Neural progenitor cell (in vitro differentiated cells): ENCODE measurements at regions not wholly inside any gene's neighbourhood (a gene's known extent, or its start where the extent isn't known, plus 50 kb on each side); places are given as distances from the start of the nearest gene placed in this dataset.

Experiments used
- DNase-seq: peaks from one replicate; pipeline ENCODE4 v3.0.0-alpha.2; 2016; ENCODE audit warnings: low spot score
- H2AFZ ChIP-seq: fragments of 200-600 bp; sonication (generic); replicated peaks from 2 replicates; pipeline ENCODE4 v1.6.1; 2016; ENCODE audit warnings: antibody characterized with exemption
- H3F3A ChIP-seq: fragments of 200-600 bp; sonication (generic); 2 replicates; pipeline ENCODE4 v1.6.1; 2016; ENCODE audit warnings: antibody characterized with exemption, low read depth
- H3K27ac ChIP-seq: fragments of 200-600 bp; sonication (generic); 2 replicates; pipeline ENCODE4 v1.5.1; 2016; ENCODE audit warnings: mild to moderate bottlenecking
- H3K27me3 ChIP-seq: fragments of 200-600 bp; sonication (generic); 2 replicates; pipeline ENCODE4 v1.6.1; 2016; ENCODE audit warnings: mild to moderate bottlenecking, moderate library complexity
- H3K36me3 ChIP-seq: fragments of 200-600 bp; sonication (generic); 2 replicates; pipeline ENCODE4 v1.5.1; 2016
- H3K4me1 ChIP-seq: fragments of 200-600 bp; sonication (generic); 2 replicates; pipeline ENCODE4 v1.6.1; 2016; ENCODE audit warnings: mixed run types
- H3K4me2 ChIP-seq: fragments of 200-600 bp; sonication (generic); 2 replicates; pipeline ENCODE4 v1.6.1; 2016
- H3K4me3 ChIP-seq: fragments of 200-600 bp; sonication (generic); 2 replicates; pipeline ENCODE4 v1.5.1; 2016
- H3K79me2 ChIP-seq: fragments of 200-600 bp; sonication (generic); 2 replicates; pipeline ENCODE4 v1.6.1; 2016; ENCODE audit warnings: low read depth
- H3K9ac ChIP-seq: fragments of 200-600 bp; sonication (generic); 2 replicates; pipeline ENCODE4 v1.6.1; 2016
- H3K9me3 ChIP-seq: fragments of 200-600 bp; sonication (generic); 2 replicates; pipeline ENCODE4 v1.5.1; 2016; ENCODE audit warnings: low read depth
- H4K20me1 ChIP-seq: fragments of 200-600 bp; sonication (generic); 2 replicates; pipeline ENCODE4 v1.6.1; 2016; ENCODE audit warnings: low read depth
- H3K27ac Mint-ChIP-seq: 3 replicates; pipeline ENCODE4 v1.8.0; 2021; ENCODE audit warnings: mixed read lengths
- H3K27me3 Mint-ChIP-seq: 2 replicates; pipeline ENCODE4 v1.8.0; 2022; ENCODE audit warnings: low read depth, mild to moderate bottlenecking, inconsistent platforms, moderate library complexity, mixed read lengths; ENCODE audit not compliant: insufficient read depth
- H3K36me3 Mint-ChIP-seq: 3 replicates; pipeline ENCODE4 v1.8.0; 2021; ENCODE audit warnings: mixed read lengths
- H3K4me1 Mint-ChIP-seq: 3 replicates; pipeline ENCODE4 v1.8.0; 2021; ENCODE audit warnings: mixed read lengths
- H3K4me3 Mint-ChIP-seq: 3 replicates; pipeline ENCODE4 v1.8.0; 2021; ENCODE audit warnings: mild to moderate bottlenecking, moderate library complexity, mixed read lengths
- H3K9me3 Mint-ChIP-seq: 3 replicates; pipeline ENCODE4 v1.8.0; 2020; ENCODE audit warnings: mixed read lengths
- EZH2 ChIP-seq: fragments of 200-600 bp; sonication (generic); IDR thresholded peaks from 2 replicates; pipeline ENCODE4 v1.6.1; 2017; ENCODE audit warnings: antibody characterized with exemption, mild to moderate bottlenecking, moderate library complexity
- EZH2phosphoT487 ChIP-seq: fragments of 200-600 bp; sonication (generic); IDR thresholded peaks from 2 replicates; pipeline ENCODE4 v1.6.1; 2017; ENCODE audit warnings: antibody characterized with exemption
- TF ChIP-seq, protein P1 (sequence below): fragments of 200-600 bp; sonication (generic); IDR thresholded peaks from 2 replicates; pipeline ENCODE4 v1.5.1; 2017; ENCODE audit warnings: antibody characterized with exemption, mild to moderate bottlenecking

DNA sequence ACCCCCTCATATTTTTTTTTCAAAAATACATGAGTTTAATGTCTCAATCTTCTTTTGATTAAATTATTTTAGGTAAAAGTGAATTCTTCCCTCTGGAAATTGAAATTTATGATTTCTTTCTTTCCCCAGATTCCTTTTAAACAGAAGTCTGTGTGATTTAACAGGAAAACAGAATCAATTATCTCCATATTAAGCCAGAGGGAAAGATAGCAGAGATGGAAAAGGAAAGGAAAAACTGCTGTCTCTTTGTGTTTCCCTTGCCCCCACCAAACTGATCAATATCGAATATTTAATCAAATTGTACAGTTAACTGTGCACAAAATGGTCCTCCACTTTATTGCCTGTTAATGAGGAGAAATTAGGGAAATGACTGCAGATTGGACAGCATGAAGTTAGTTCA, 203.5 kb upstream of the NECTIN3 start:
- no peaks in the 10 kb centered on the region for H3K79me2 ChIP-seq
- Mint-ChIP-seq H3K36me3 (no peaks in the 10 kb centered on the region), H3K27ac (no peak overlapping the region), H3K27me3 (no peaks in the 10 kb centered on the region), H3K4me1 (no peaks in the 10 kb centered on the region), H3K9me3 (no peaks in the 10 kb centered on the region), H3K4me3 (no peak overlapping the region)
- H3F3A ChIP-seq, result no peaks in the 10 kb centered on the region
- H3K9me3 ChIP-seq, result no peaks in the 10 kb centered on the region
- no peak overlapping the region for H3K9ac ChIP-seq
- no peak overlapping the region for H3K4me3 ChIP-seq
- H3K4me2 ChIP-seq, result no peak overlapping the region
- no peaks in the 10 kb centered on the region for H4K20me1 ChIP-seq
- H3K27me3 ChIP-seq, result no peaks in the 10 kb centered on the region
- DNase-seq, result no peak
- H3K36me3 ChIP-seq, result no peaks in the 10 kb centered on the region
- H3K27ac ChIP-seq, result no peak overlapping the region
- no peaks in the 10 kb centered on the region for H3K4me1 ChIP-seq
- H2AFZ ChIP-seq, result no peak overlapping the region
- TF ChIP-seq, protein P1, sequence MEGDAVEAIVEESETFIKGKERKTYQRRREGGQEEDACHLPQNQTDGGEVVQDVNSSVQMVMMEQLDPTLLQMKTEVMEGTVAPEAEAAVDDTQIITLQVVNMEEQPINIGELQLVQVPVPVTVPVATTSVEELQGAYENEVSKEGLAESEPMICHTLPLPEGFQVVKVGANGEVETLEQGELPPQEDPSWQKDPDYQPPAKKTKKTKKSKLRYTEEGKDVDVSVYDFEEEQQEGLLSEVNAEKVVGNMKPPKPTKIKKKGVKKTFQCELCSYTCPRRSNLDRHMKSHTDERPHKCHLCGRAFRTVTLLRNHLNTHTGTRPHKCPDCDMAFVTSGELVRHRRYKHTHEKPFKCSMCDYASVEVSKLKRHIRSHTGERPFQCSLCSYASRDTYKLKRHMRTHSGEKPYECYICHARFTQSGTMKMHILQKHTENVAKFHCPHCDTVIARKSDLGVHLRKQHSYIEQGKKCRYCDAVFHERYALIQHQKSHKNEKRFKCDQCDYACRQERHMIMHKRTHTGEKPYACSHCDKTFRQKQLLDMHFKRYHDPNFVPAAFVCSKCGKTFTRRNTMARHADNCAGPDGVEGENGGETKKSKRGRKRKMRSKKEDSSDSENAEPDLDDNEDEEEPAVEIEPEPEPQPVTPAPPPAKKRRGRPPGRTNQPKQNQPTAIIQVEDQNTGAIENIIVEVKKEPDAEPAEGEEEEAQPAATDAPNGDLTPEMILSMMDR, result no peak
- no peak for TF ChIP-seq EZH2
- TF ChIP-seq EZH2phosphoT487, result no peak

DNA sequence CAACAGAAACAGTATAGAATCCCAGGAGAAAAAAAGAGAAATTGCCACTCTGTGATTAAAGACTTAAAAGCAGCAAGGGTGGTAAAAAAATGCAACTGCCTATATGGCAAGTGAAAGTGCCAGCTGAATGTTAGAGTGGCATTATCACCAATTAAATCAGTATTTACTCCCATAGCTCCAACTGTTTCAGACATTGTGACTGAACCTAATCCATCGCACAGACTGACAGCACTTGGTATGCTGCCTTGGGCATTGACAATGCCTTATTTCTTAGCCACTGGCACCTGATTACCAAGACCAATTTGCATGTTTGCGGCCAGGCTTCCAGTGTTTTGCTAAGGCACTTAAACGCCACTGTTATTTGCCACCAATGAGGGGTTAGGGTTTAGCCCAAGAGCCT, 201.9 kb upstream of the NECTIN3 start:
- H3K36me3 ChIP-seq, result no peaks in the 10 kb centered on the region
- no peak overlapping the region for H2AFZ ChIP-seq

DNA sequence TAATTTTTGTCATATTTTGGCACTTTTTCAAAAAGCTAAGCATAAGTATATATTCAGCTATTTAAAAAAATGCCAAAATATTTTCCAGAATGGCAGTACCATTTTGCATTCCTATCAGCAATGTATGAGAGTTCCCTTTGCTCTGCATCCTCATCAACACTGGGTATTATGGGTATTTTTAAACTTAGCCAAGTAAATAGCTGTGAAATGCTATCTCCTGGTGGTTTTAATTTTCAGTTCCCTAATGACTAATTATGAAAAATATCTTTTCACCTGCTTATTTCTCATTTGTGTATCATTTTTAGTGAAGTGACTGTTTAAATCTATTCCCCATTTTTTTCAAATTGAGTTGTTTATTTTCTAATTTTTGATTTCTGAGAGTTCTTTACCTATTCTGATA, 199.7 kb upstream of the NECTIN3 start:
- Histone ChIP-seq H3K36me3 (no peaks in the 10 kb centered on the region), H3F3A (no peaks in the 10 kb centered on the region), H3K4me1 (no peaks in the 10 kb centered on the region), H2AFZ (no peak overlapping the region), H3K79me2 (no peaks in the 10 kb centered on the region), H4K20me1 (no peaks in the 10 kb centered on the region), H3K9me3 (no peaks in the 10 kb centered on the region), H3K4me3 (no peak overlapping the region), H3K27ac (no peak overlapping the region), H3K27me3 (no peaks in the 10 kb centered on the region), H3K4me2 (no peak overlapping the region), H3K9ac (no peak overlapping the region)
- Mint-ChIP-seq H3K9me3 (peaks cover 12% of the 10 kb centered on the region), H3K36me3 (peaks cover 2% of the 10 kb centered on the region), H3K4me3 (no peak overlapping the region), H3K4me1 (no peaks in the 10 kb centered on the region), H3K27ac (no peak overlapping the region), H3K27me3 (no peaks in the 10 kb centered on the region)
- TF ChIP-seq, protein P1, result no peak
- DNase-seq, result no peak

More for the DNA sequence above, 201.9 kb upstream of the NECTIN3 start:
- no peak overlapping the region for H3K9ac ChIP-seq
- H3K4me3 ChIP-seq, result no peak overlapping the region
- no peaks in the 10 kb centered on the region for H3K27me3 Mint-ChIP-seq
- H3K79me2 ChIP-seq, result no peaks in the 10 kb centered on the region
- H3F3A ChIP-seq, result no peaks in the 10 kb centered on the region
- peaks cover 7% of the 10 kb centered on the region for H3K9me3 Mint-ChIP-seq
- H3K4me2 ChIP-seq, result no peak overlapping the region
- no peak overlapping the region for H3K27ac Mint-ChIP-seq
- H3K27ac ChIP-seq, result no peak overlapping the region
- H3K9me3 ChIP-seq, result no peaks in the 10 kb centered on the region
- TF ChIP-seq EZH2 (no peak), EZH2phosphoT487 (no peak)
- TF ChIP-seq, protein P1, result no peak
- no peaks in the 10 kb centered on the region for H4K20me1 ChIP-seq
- H3K4me3 Mint-ChIP-seq, result no peak overlapping the region
- peaks cover 2% of the 10 kb centered on the region for H3K36me3 Mint-ChIP-seq
- no peaks in the 10 kb centered on the region for H3K27me3 ChIP-seq
- H3K4me1 ChIP-seq, result no peaks in the 10 kb centered on the region
- H3K4me1 Mint-ChIP-seq, result no peaks in the 10 kb centered on the region
- DNase-seq, result peak; percentile 5

DNA sequence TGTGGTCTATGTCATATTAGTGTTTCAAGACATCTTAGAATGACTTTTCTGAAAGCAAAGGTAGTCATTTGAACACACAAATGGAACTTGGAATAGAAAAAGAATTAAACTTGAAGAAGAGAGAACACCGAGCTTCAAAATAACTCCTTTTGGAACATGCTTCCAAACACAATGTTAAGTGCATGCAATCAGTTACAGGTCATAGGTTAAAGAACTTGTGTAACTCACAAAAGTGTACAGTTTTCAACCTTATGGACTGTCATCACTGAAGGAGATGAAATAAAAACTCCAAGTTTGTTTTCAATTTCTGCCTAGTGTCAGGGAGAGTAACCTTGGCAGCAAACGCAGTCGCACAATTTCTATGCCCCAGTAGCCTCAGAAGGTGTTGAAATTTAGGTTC, 192.9 kb upstream of the NECTIN3 start:
- Histone ChIP-seq H3K27ac (no peak overlapping the region), H3K4me3 (no peak overlapping the region), H3F3A (no peaks in the 10 kb centered on the region), H3K4me1 (no peaks in the 10 kb centered on the region), H2AFZ (no peak overlapping the region), H4K20me1 (no peaks in the 10 kb centered on the region), H3K36me3 (no peaks in the 10 kb centered on the region), H3K9me3 (no peaks in the 10 kb centered on the region), H3K4me2 (no peak overlapping the region), H3K9ac (no peak overlapping the region), H3K79me2 (no peaks in the 10 kb centered on the region), H3K27me3 (no peaks in the 10 kb centered on the region)
- no peak overlapping the region for H3K27ac Mint-ChIP-seq
- peaks cover 14% of the 10 kb centered on the region for H3K9me3 Mint-ChIP-seq
- TF ChIP-seq EZH2 (no peak), EZH2phosphoT487 (no peak)
- TF ChIP-seq, protein P1, result no peak
- no peak for DNase-seq
- H3K27me3 Mint-ChIP-seq, result no peaks in the 10 kb centered on the region
- H3K4me1 Mint-ChIP-seq, result no peaks in the 10 kb centered on the region
- peaks cover 2% of the 10 kb centered on the region for H3K36me3 Mint-ChIP-seq
- no peak overlapping the region for H3K4me3 Mint-ChIP-seq
